Pancreas (tissue), 10 donors: ENCODE measurements at regions not wholly inside any gene's neighbourhood (a gene's known extent, or its start where the extent isn't known, plus 50 kb on each side); places are given as distances from the start of the nearest gene placed in this dataset.
"Not testable (repeated sequence)": the region's sequence is repeated elsewhere in the genome, so short reads cannot be mapped to it uniquely, and the experiment has no call there.

Source experiments
- ATAC-seq, 4 donors: fragments of 200-7000 bp; cut with Tn5 transposase; one replicate each; pipeline versions ENCODE4 v1.8.0 to v1.9.1; 2020; ENCODE audit warnings: mild to moderate bottlenecking in 4 of 4, moderate library complexity in 4 of 4
- DNase-seq, 6 donors: peaks; one replicate each; pipeline ENCODE4 v3.0.0-alpha.2; 2020
- FAIRE-seq: peaks from 2 replicates; lab custom pipeline; 2012; peaks lifted over from hg19 to GRCh38; lab: Jason Lieb, UNC
- H3K27ac ChIP-seq, 4 donors: fragments of 200-600 bp; sonication (generic); 1 replicate in 3 of 4; 2 replicates in 1 of 4; pipeline versions ENCODE4 v1.5.0 to v1.8.0; 2020
- H3K27me3 ChIP-seq, 4 donors: fragments of 200-600 bp; one replicate each; pipeline ENCODE4 v1.8.0; 2021
- H3K36me3 ChIP-seq, 3 donors: fragments of 200-600 bp; sonication (generic) in 1 of 3; one replicate each; pipeline versions ENCODE4 v1.5.0 to v1.8.0; 2020 to 2021
- H3K4me1 ChIP-seq, 3 donors: fragments of 200-600 bp; one replicate each; pipeline ENCODE4 v1.8.0; 2021
- H3K4me3 ChIP-seq, 4 donors: fragments of 200-600 bp; sonication (generic) in 2 of 4; one replicate each; pipeline versions ENCODE4 v1.5.0 to v1.8.0; 2020 to 2021
- H3K9me3 ChIP-seq, 4 donors: fragments of 200-600 bp; one replicate each; pipeline ENCODE4 v1.8.0; 2021
- CTCF ChIP-seq, 4 donors: fragments of 200-600 bp; sonication (generic) in 3 of 4; IDR thresholded peaks; one replicate each; pipeline versions ENCODE4 v1.5.0 to v1.8.0; 2021; ENCODE audit warnings: antibody characterized with exemption in 4 of 4
- WGBS, 2 donors: extraction: QIAGEN DNeasy Blood & Tissue Kit; methylation state at CpG; one replicate each; pipeline ENCODE4 v1.1.7; 2013; 5-methylcytosine and 5-hydroxymethylcytosine counted together
- intact Hi-C, 3 donors: fragments of 100-400 bp; cut with DNase I; formaldehyde crosslinking; loops; one replicate each; pipeline versions ENCODE4 v1.11.1 to v1.14.2; 2022
- donor health status: healthy with polysubstance abuse.
- donor health status: DM: no; HTN: no; CAD: no; lungs with moderate emphysema.
- donor health status: DM: no; HTN: no; CAD: no.
- donor health status: control.
- donor health status: control.
- donor health status: Bipolar disorder and iron deficiency.
- donor health status: DM: yes; HTN: yes; CAD: no.
- donor health status: DM: no; HTN: no; CAD: no.
- donor health status: DM: no; HTN: no; CAD: no.
- donor health status: DM: yes; HTN: yes; CAD: no.

GRCh38 chr4:72205298-72205697 is 173.5 kb downstream of the NPFFR2 start:
- Histone ChIP-seq H3K4me3 (no peak overlapping the region), H3K27me3 (no peaks in the 10 kb centered on the region), H3K27ac (no peak overlapping the region), H3K36me3 (no peaks in the 10 kb centered on the region), H3K9me3 (no peaks in the 10 kb centered on the region), H3K4me1 (no peaks in the 10 kb centered on the region)
- no peak for TF ChIP-seq CTCF (IDR thresholded peaks at IDR 0.05)
- intact Hi-C loops, result no loop called here
- DNase-seq (no peak), FAIRE-seq (no peak), ATAC-seq (no peak)

GRCh38 chr4:72205831-72206230 is 174.0 kb downstream of the NPFFR2 start:
- Histone ChIP-seq H3K27me3 (no peaks in the 10 kb centered on the region), H3K4me1 (no peaks in the 10 kb centered on the region), H3K27ac (no peak overlapping the region), H3K36me3 (no peaks in the 10 kb centered on the region), H3K4me3 (no peak overlapping the region), H3K9me3 (no peaks in the 10 kb centered on the region)
- ATAC-seq, result no peak
- WGBS, 2 donors, result 57 to 63% methylated on average over 3 of the region's 3 CpGs
- FAIRE-seq, result no peak
- DNase-seq, result no peak
- intact Hi-C loops, result no loop called here
- TF ChIP-seq CTCF (IDR thresholded peaks at IDR 0.05), result no peak

GRCh38 chr4:72207196-72207595 is 175.4 kb downstream of the NPFFR2 start:
- ATAC-seq (no peak), DNase-seq (no peak), FAIRE-seq (no peak)
- intact Hi-C loops, result no loop called here
- no peaks in the 10 kb centered on the region for H3K4me1 ChIP-seq
- H3K27ac ChIP-seq, result no peak overlapping the region
- TF ChIP-seq CTCF (IDR thresholded peaks at IDR 0.05), result no peak
- no peaks in the 10 kb centered on the region for H3K36me3 ChIP-seq
- H3K4me3 ChIP-seq, result no peak overlapping the region
- no peaks in the 10 kb centered on the region for H3K9me3 ChIP-seq
- no peaks in the 10 kb centered on the region for H3K27me3 ChIP-seq

GRCh38 chr4:72208421-72209075 is 176.7 kb downstream of the NPFFR2 start:
- Histone ChIP-seq H3K27me3 (no peaks in the 10 kb centered on the region), H3K4me3 (no peak overlapping the region), H3K9me3 (no peaks in the 10 kb centered on the region), H3K36me3 (no peaks in the 10 kb centered on the region), H3K4me1 (no peaks in the 10 kb centered on the region), H3K27ac (no peak overlapping the region)
- intact Hi-C loops, result no loop called here
- no peak for FAIRE-seq
- WGBS, 2 donors, result 26 to 33% methylated on average over 3 of the region's 3 CpGs
- TF ChIP-seq CTCF (IDR thresholded peaks at IDR 0.05), result no peak
- DNase-seq, result no peak
- no peak for ATAC-seq

GRCh38 chr4:72209600-72209999 is 177.8 kb downstream of the NPFFR2 start:
- H3K4me3 ChIP-seq, result no peak overlapping the region
- ATAC-seq, result peak in 1 of 4 donors; percentile 46
- no peaks in the 10 kb centered on the region for H3K27me3 ChIP-seq
- DNase-seq, result no peak
- no peak for FAIRE-seq
- no peak for TF ChIP-seq CTCF (IDR thresholded peaks at IDR 0.05)
- no peaks in the 10 kb centered on the region for H3K4me1 ChIP-seq
- no peak overlapping the region for H3K27ac ChIP-seq
- no peaks in the 10 kb centered on the region for H3K9me3 ChIP-seq
- no peaks in the 10 kb centered on the region for H3K36me3 ChIP-seq
- intact Hi-C loops, result no loop called here

- H3K36me3 ChIP-seq, H3K9me3 ChIP-seq, H3K27ac ChIP-seq, DNase-seq, FAIRE-seq, H3K4me1 ChIP-seq, H3K4me3 ChIP-seq, intact Hi-C loops, H3K27me3 ChIP-seq, ATAC-seq: not testable (repeated sequence)
- 67 to 82% methylated on average over 5 of the region's 5 CpGs for WGBS, 2 donors
These were observed 182.0 kb downstream of the NPFFR2 start for GRCh38 chr4:72213763-72214162.
